Muscle of leg (tissue), 3 donors: ENCODE measurements at regions not wholly inside any gene's neighbourhood (a gene's known extent, or its start where the extent isn't known, plus 50 kb on each side); places are given as distances from the start of the nearest gene placed in this dataset.
"Not testable (repeated sequence)": the region's sequence is repeated elsewhere in the genome, so short reads cannot be mapped to it uniquely, and the experiment has no call there.

Experiments
- DNase-seq: peaks from one replicate; pipeline ENCODE4 v3.0.0; 2013
- H3K27ac ChIP-seq: one replicate; pipeline ENCODE4 v1.5.1; 2013; ENCODE audit warnings: mild to moderate bottlenecking, low read length, control low read depth
- H3K27me3 ChIP-seq: one replicate; pipeline ENCODE4 v1.6.1; 2013; ENCODE audit warnings: low read length; ENCODE audit not compliant: control insufficient read depth, insufficient read depth
- H3K36me3 ChIP-seq: one replicate; pipeline ENCODE4 v1.6.1; 2013; ENCODE audit warnings: low read length; ENCODE audit not compliant: control insufficient read depth, insufficient read depth
- H3K4me1 ChIP-seq: one replicate; pipeline ENCODE4 v1.6.1; 2013; ENCODE audit warnings: low read length; ENCODE audit not compliant: control insufficient read depth, insufficient read depth
- H3K4me3 ChIP-seq: one replicate; pipeline ENCODE4 v1.5.1; 2013; ENCODE audit warnings: low read length, control low read depth
- H3K9me3 ChIP-seq: replicated peaks from 2 replicates; pipeline ENCODE4 v1.6.1; 2013; ENCODE audit warnings: low read depth, low read length; ENCODE audit not compliant: control insufficient read depth
- WGBS: methylation state at CpG from one replicate; pipeline ENCODE4 v1.1.5; 2013; ENCODE audit warnings: missing lambda C conversion rate; ENCODE audit not compliant: insufficient coverage; 5-methylcytosine and 5-hydroxymethylcytosine counted together

- no peaks in the 10 kb centered on the region for H3K27me3 ChIP-seq
- no peaks in the 10 kb centered on the region for H3K9me3 ChIP-seq
- 89% methylated on average over 1 of the region's 3 CpGs for WGBS
- H3K36me3 ChIP-seq = no peaks in the 10 kb centered on the region
- H3K4me1 ChIP-seq = no peaks in the 10 kb centered on the region
- H3K4me3 ChIP-seq = no peak overlapping the region
- H3K27ac ChIP-seq = no peak overlapping the region
- DNase-seq = no peak
Measured at GRCh38 chr2:35454966-35455638, 900.5 kb upstream of the CRIM1 start.

GRCh38 chr2:35447821-35448220, 907.8 kb upstream of the CRIM1 start:
- Histone ChIP-seq H3K27me3 (no peaks in the 10 kb centered on the region), H3K4me3 (no peak overlapping the region), H3K27ac (no peak overlapping the region), H3K9me3 (no peaks in the 10 kb centered on the region), H3K36me3 (no peaks in the 10 kb centered on the region), H3K4me1 (no peaks in the 10 kb centered on the region)
- DNase-seq = peak; percentile 12

- WGBS = no CpG with 5 or more reads among the region's 5 CpGs
- Histone ChIP-seq H3K4me3 (no peak overlapping the region), H3K4me1 (no peaks in the 10 kb centered on the region), H3K36me3 (no peaks in the 10 kb centered on the region), H3K27me3 (no peaks in the 10 kb centered on the region), H3K9me3 (no peaks in the 10 kb centered on the region), H3K27ac (no peak overlapping the region)
- peak; percentile 61 for DNase-seq
Measured at GRCh38 chr2:35447215-35447614, 908.4 kb upstream of the CRIM1 start.

- H3K4me1 ChIP-seq = no peaks in the 10 kb centered on the region
- H3K9me3 ChIP-seq = no peaks in the 10 kb centered on the region
- H3K27me3 ChIP-seq = no peaks in the 10 kb centered on the region
- no peak overlapping the region for H3K27ac ChIP-seq
- no peak overlapping the region for H3K4me3 ChIP-seq
- peak; percentile 33 for DNase-seq
- no peaks in the 10 kb centered on the region for H3K36me3 ChIP-seq
Measured at GRCh38 chr2:35443087-35443486, 912.5 kb upstream of the CRIM1 start.

GRCh38 chr2:35441575-35441974, 914.0 kb upstream of the CRIM1 start:
- H3K27ac ChIP-seq, H3K9me3 ChIP-seq, DNase-seq, H3K36me3 ChIP-seq, H3K27me3 ChIP-seq, H3K4me1 ChIP-seq, H3K4me3 ChIP-seq: not testable (repeated sequence)
- 84% methylated on average over 9 of the region's 9 CpGs for WGBS

GRCh38 chr2:35440308-35440707, 915.3 kb upstream of the CRIM1 start:
- H3K9me3 ChIP-seq, H3K4me1 ChIP-seq, H3K4me3 ChIP-seq, DNase-seq, H3K36me3 ChIP-seq, H3K27me3 ChIP-seq, H3K27ac ChIP-seq: not testable (repeated sequence)
- 85% methylated on average over 13 of the region's 17 CpGs for WGBS

GRCh38 chr2:35436893-35437292, 918.7 kb upstream of the CRIM1 start:
- not testable (repeated sequence) for H3K4me3 ChIP-seq, DNase-seq, H3K9me3 ChIP-seq, H3K27me3 ChIP-seq, H3K27ac ChIP-seq, H3K36me3 ChIP-seq, H3K4me1 ChIP-seq
- WGBS = 73% methylated on average over 4 of the region's 5 CpGs

- Histone ChIP-seq H3K4me1 (no peaks in the 10 kb centered on the region), H3K27ac (no peak overlapping the region), H3K27me3 (no peaks in the 10 kb centered on the region), H3K9me3 (no peaks in the 10 kb centered on the region), H3K4me3 (no peak overlapping the region), H3K36me3 (no peaks in the 10 kb centered on the region)
- WGBS = no CpG with 5 or more reads among the region's 1 CpG
- DNase-seq = peak; percentile 43
Measured at GRCh38 chr2:35428548-35428947, 927.0 kb upstream of the CRIM1 start.

- Histone ChIP-seq H3K27me3 (no peaks in the 10 kb centered on the region), H3K36me3 (no peaks in the 10 kb centered on the region), H3K4me3 (no peak overlapping the region), H3K27ac (no peak overlapping the region), H3K4me1 (no peaks in the 10 kb centered on the region), H3K9me3 (no peaks in the 10 kb centered on the region)
- DNase-seq = no peak
- no CpG with 5 or more reads among the region's 1 CpG for WGBS
Measured at GRCh38 chr2:35421485-35421884, 934.1 kb upstream of the CRIM1 start.

- H3K9me3 ChIP-seq = no peaks in the 10 kb centered on the region
- no peak overlapping the region for H3K4me3 ChIP-seq
- WGBS = no CpG with 5 or more reads among the region's 1 CpG
- H3K36me3 ChIP-seq = no peaks in the 10 kb centered on the region
- H3K27ac ChIP-seq = no peak overlapping the region
- peaks cover 2% of the 10 kb centered on the region for H3K4me1 ChIP-seq
- H3K27me3 ChIP-seq = no peaks in the 10 kb centered on the region
- no peak for DNase-seq
Measured at GRCh38 chr2:35417293-35417692, 938.3 kb upstream of the CRIM1 start.
